DMS 273 (cell line): ENCODE measurements at regions not wholly inside any gene's neighbourhood (a gene's known extent, or its start where the extent isn't known, plus 50 kb on each side); places are given as distances from the start of the nearest gene placed in this dataset.

Experiments used
- DNase-seq: peaks from one replicate; lab custom pipeline; 2025; ENCODE audit not compliant: unreplicated experiment; lab: John Stamatoyannopoulos, UW

DNA sequence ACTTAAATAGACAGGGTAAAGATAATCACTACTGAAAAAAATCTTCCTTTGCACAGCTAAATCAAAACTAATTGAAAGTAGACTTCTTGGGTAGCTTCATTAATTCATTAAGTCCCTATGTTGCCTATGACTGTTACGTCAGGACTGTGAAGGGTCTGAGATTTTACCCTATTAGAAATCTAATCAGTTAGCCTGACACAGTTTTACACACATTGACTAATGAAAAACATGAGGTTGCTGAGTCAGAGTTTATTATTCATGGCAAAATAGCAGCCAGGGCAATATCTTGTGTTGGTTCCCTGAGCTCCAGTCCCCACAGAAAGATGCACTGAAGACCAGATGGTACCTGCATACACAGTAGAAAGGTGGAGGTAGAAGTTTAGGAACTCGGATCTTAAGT is 262.5 kb upstream of the ZP4 start:
- DNase-seq: no peak

DNA sequence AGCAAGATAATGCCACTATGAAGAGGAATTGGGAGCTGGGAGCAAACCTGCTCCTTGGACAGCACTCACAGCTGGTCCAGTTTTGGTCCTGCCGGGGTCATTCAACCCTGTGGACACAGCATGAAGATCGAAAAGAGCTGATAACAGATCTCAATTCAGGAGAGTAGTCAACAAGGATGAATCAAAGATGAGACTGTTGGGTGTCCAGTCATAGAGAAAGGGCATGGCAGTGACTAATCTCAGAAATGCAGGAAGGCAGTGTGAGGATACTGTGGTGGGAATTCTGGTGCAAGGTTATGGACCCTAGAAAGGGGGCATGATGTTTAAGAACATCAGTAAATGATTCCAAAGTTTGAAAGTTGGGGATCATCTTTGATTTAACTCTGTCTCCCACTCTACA is 261.4 kb upstream of the ZP4 start:
- no peak for DNase-seq

DNA sequence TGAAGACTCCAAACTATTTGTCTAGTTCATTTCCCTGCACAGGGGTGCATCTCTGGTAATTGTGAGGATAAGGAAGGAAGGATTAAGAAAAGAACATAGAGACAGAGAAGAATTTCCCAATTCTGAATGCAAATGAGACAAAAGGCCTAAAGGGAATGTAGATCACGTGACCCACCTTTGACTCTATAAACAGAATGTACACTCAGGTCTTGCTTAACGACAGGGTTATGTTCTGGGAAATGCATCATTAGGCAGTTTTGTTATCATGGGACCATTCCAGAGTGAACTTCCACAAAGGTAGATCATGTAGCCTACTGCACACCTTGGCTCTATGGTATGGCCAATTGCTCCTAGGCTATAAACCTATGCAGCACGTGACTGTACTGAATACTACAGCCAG is 252.3 kb upstream of the ZP4 start:
- no peak for DNase-seq

DNA sequence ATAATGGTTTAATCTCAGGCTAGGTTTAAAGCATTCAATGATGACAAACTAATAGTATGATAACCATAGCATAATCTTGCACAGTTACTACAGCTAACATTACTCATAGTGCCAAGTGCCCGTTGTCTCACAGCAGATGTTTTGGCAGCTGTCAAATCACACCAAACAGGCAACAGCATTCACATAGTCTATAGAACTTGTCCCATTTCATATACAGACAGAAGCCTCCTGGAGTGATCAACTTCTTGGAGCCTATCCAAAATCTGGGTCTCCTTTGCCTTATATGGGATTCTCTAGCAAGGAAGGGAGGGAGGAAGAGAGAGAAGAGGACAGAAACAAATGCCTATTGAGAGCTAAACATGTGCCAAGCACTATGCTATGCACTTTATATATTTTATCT is 250.6 kb upstream of the ZP4 start:
- peak; percentile 61 for DNase-seq

DNA sequence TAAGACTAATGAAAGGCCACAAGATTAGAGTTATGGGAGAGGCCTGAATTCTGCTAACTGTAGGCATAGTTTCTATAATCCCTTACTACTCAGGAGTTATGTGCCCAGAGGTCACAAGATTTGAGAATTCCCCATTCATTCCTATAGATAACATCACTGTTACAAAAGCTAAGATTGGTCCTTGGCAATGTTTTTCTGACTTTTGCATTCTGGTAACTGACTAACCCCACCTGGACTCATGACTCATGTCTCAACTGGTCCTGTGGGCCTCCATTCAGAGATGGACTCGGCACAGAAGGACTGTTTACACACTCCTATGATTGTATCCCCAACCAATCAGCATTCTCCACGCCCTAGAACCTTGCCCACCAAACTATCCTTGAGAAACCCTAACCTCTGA is 249.0 kb upstream of the ZP4 start:
- DNase-seq: no peak

DNA sequence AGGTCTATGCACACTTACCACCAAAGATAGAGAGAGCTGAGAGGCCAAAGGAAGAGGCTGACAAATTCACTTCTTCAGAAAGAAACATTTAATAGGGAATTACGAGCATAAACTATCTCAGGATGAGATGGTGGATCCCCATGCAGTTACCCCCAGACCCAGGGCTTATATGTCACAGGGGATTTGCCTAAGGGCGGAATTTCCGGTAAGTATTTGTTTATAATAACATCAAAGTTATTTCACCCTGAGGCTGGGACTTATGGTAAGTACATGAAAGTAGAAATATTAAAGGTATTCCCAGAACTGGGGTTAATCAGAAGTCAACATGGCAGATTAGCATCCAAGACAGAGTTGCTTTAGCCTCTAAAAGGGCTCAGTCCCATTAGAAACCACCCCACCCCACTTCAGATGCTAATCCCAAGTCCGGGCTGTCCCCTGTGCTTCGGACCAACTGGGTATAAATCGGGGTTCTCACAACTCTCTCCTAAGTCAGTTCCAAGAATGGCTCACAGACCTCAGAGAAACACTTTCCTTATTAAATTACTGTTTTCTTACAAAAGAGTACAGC is 247.4 kb upstream of the ZP4 start:
- no peak for DNase-seq

DNA sequence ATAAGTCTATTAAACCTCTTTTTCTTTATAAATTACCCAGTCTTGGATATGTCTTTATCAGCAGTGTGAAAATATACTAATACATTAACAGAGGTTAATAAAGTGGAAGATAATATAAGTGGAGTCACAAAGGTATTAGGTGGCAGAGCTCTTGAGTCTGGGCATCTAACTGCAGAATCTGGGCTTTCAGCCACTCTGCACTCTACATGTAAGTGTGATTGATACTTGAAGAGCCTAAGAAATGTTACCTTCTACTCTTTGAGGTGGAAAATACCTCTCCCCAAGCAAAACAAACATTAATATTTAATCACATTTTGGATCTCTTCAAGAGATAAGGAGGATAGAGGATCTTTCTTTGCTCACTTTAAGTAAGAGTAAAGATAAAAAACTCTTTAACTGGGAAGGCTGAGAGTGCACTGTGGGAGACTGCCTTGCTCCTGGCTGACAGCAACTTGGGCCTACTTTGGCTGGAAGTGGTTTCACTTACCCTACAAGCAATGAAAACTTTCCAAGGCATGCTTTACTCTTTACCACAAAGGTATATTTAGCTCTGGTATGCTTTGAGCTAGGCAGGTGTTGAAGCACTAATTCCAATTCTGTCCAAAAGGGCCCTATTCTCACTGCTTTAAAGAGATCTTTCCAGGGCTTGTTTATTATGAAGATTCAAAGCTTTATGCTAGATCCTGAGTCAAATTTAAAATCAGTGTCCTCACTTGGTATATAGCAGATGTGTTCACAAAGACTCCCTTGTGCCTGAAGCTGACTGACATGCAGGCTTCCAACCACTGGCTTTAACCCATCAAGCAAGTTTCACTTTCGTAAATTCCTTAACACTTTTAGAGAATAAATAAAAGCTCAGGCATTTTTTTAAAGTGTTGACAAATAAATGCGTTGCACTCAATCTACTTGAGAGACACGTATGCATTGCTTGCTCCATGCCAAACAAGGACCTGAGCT is 245.3 kb upstream of the ZP4 start:
- no peak for DNase-seq

DNA sequence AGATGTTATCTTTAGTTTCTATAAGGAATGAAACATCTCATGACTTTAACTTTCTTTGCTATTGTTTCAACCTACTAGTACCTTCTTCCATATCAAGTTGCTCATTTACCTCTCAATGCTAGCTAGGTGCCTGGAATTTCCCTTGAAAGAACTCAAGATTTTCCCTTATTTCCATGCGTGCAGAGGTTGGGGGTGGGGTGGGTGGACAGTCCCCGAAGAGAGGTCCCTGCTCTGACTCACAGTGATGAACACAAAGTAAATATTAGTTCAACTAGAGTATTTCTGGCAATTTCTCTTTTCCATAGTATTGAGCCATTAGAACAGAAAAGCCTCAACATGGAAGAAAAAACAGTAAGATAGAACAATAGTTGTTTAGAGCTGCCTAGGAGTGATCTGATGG is 239.0 kb upstream of the ZP4 start:
- DNase-seq: no peak

DNA sequence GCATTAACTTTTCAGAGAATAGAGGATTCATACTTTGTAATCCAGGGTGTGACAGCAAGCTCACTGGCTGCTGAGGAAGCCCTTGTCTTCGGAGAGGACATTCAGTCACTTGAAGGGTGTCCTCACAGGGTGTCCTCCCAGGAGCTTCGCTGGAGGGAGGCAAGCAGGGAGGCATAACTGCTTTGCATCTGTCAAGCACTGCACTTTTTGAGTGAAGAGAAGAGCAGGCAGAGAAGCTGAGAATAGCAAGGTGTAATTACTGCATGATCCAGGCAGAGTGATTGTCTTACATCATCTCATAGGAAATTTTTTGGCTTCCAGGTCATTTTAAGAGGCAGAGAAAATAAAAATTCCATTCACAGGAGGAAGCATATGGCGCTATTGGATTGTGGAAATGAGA is 232.5 kb upstream of the ZP4 start:
- DNase-seq: no peak

DNA sequence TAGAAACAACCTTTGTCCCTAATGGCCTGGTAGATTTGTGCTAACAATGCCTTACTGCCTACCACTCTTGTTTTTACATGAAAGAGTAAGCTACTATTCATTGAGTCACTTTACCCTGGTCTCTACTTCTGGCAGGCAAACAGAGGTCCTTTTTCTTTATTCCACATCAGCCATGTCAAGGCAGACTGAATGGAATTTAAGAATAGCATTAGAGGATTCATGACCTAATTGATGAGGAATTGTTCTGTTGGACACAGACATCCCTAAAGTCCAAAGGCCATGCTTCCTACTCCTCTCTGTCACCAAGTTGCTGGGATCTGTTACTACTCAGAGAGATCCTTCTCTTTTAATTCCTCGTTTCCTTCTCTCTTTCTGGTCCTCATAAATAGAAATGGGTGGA is 229.1 kb upstream of the ZP4 start:
- no peak for DNase-seq

DNA sequence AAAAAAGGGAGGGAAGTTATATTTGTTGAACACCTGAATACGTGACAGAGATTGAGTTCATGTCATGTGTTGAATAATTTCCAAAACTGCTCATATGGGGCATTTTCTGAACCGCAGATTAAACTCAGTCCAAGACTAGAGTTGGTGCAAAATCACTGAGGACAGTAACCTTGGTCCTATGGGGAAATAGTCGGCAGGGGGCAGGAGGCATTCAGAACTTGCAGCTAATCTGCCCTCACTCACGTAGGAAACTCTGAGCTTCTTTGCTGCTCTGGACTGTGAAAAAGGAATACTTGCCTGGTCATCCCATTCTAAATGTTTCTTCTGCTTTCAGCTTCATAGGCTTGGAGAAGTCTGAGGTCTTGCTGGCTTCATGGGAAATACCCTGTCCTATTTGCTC is 228.3 kb upstream of the ZP4 start:
- DNase-seq: no peak

DNA sequence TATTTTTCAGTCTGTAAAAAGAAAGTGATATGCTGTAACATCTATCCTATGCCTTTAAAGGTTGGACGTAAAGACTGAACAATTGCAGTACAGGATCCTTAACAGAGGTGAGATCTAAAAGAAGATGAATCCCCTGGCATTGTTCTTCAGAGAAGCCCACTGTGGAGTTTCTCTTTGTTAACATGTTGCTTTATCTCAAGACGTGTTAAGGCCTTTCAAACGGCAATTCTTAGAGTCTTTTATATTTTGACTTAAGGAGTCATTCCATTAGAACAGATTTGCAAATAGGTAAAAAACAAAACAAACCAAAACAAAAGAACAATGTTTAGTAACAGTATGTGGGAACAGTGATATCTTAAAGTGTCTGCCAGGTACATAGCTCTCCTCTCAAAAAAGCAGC is 225.1 kb upstream of the ZP4 start:
- DNase-seq: no peak

DNA sequence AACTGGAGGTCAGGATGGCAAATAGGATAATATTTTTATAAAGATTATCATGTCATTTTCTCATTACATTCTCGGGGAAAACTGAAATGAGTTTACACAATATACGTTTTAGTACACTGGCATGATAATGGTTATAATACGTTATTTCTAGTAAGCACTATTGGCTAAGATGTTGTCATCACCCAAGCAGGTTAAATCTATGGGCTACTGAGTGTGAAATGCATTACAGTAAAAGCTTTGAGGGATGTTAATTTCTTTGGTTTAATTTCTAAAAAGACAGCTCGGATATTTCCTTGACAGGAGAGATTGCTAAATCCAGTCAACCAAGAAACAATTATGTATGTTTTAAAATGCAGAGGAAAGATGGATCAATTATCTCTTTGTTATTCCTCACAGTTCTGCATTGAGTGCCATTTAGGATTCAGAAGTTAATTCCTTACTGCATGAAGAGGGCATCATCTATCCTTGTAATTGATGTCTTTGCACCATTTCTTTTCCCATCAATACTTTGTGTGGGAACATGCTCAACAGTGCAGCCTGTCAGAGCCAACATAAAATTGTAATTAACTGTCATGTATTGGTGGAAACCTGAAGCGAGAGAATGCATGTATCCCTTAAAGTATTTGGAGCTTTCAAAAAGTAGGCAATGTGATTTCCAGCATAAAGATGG is 222.4 kb upstream of the ZP4 start:
- no peak for DNase-seq

DNA sequence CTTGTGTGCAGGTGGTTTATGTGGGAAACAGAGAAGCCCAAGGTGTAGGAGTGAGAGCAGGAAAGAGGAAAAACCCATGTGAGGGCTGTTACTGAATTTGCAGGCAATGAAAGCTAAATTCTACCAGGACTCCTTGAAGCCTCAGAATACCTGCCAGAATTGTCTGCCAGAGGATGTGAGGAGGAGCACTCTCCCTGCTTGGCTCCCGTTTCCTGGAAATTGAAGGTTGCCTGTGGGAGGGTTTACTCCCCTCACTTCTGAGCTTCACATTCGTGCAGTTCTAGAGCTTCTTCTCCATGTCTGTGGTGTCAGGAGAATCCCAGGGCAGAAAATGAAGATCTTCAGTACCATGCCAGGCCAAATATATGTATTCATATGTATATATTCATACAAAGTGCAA is 220.8 kb upstream of the ZP4 start:
- no peak for DNase-seq

DNA sequence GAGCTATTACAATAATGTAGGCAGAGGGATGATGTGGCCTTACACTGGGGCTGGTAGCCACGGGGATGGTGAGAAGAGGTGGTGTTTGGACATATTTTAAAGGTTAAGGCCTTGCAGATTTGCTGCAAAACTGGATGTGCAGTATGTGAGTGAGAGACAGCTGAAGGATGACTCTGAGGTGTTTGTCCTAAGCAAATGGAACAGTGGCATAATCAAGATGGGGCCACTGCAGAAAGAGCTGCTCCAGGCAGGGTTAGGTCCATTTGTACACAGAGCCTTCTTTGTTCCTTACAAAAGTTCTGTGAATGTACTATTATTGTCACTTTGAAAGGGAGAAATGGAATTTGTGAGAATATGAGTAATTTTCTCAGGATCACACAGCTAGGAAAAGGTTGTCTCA is 220.4 kb upstream of the ZP4 start:
- DNase-seq: no peak

DNA sequence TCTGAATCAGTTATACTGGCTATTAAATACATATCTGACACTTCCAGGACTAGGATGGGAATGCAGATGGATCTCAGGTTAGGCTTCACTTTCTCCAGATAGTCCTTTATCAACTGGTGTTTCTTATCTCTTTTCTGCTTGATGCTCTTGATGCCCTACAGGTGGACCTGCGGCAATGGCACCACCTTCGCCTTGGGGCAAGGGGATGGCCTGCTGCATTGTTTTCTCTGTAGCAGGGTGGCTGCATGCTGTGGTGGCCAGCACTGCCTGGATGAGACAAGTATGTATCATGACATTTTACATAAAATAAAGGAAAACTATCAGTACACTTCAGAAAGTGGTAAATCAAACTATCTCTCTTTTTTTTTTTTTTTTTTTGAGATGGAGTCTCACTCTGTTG is 217.7 kb upstream of the ZP4 start:
- DNase-seq: no peak

DNA sequence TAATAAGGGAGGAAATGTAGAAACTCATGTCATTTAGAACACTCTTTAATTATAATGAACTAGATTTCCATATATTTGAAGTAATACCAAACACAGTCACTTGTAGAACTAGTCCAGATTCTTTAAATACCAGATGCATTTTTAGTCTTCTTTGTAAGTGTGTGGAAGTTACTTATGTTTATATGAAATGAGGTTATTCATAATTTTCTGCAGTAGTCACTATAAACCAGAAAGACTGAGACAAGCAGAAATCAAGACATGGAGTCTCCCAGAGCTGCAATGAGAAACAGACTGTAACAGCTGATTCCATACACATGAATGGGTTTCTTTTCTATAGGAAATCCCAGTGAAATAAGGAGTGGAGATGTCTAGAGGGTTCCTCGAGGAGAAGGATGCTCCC is 216.6 kb upstream of the ZP4 start:
- DNase-seq: no peak

DNA sequence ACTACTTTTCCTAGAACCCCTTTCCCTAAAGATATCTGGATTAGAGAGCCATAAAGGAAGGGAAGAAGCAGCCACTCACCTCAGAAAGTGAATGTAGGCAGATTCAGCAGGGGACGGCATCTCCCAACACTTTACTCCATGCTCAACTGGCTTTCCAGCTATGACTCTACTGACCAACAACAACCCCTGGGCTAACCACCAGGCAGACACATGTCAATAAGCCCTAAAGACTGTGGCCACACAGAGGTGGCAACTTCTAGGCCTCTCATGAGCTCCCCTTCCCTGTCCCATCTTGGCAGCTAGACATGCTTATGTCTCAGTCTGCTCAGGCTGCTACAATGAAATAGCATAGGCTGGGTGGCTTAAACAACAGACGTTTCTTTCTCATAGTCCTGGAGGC is 214.0 kb upstream of the ZP4 start:
- DNase-seq: no peak

DNA sequence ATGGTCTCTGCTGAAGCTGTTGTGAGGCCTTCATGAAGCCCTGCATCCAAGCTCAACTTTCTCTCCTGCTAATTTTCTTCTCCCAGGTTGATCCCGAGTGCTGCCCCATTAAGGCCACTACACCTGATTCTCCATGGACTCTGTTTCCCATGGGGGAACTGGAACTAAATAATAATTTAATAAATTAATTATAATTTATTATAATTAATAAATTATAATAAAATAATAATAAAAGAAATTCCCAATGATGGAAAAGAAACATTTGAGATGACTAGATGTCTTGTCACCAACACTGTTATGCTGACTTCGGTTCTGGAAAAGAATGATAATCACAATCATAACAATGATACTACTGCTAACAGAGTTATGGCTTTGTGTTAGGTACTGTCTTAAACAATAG is 211.2 kb upstream of the ZP4 start:
- no peak for DNase-seq

DNA sequence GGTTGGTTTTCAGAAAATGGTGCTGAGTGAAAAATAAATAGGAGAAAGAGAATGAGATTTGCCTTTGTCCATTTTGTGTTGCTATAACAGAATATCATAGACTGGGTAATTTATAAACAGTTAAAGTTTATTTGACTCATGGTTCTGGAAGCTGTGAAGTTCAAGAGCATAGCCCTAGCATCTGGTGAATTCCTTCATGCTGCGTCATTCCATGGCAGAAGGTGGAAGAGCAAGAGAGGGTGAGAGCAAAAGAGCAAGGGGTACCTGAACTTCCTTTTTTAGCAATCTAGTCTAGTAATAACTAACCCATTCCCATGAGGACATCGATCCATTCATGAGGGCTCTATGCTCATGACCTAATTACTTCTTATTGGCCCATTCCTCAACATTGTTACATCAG is 209.1 kb upstream of the ZP4 start:
- DNase-seq: no peak

DNA sequence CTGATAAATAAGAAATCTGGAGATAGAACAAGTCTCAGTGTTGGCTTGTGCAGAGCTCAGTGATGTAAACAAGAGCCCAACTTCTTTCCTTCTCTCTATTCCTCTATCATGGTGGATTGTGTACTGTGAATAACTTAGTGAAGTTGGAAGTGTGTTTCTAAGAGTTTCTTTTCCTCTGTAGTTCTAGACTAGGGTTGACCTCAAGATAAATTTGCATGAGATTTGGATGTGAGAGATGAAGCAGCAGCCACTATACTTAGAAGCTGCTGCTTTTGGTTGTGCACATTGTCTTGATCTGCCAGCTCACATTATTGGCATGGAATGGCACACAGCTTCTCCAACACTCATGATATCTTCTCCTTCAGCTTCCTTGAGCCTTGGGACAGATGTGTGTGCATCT is 198.9 kb upstream of the ZP4 start:
- no peak for DNase-seq

DNA sequence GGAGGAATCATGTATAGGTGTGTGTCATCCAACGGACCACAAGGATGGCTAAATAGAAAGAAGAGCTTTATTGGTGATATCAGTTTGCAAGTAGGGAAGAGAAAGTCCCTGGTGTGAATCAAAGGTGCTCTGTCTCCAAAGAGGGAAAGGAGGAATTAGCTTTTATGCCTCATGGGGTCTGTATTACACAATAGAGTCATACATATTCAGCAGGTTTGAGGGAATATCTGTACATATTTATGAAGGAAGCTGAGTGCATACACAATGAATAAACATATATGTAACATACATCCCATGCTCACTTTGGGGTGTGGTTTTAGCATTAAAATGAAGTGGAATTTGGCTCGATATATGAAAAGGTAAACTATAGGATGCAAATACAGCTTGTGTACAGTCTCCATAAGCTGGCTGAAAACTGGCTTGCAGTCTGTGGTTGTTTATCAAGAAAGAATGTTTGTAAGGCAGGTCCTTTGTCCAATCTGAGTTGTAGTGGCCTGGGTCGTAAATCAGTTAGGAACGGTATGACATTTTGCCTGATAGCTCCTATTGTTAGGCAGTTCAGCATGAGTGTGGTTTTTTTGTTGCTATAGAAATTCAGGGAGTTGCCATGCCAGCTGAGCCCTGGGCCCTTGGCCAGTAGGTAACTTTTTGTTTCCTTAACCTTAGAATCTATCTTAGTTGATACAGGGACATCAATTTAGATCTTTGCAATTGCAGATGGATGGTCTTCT is 198.0 kb upstream of the ZP4 start:
- no peak for DNase-seq
